ENCODE measurements at regions not wholly inside any gene's neighbourhood (a gene's known extent, or its start where the extent isn't known, plus 50 kb on each side); places are given as distances from the start of the nearest gene placed in this dataset.

DNA sequence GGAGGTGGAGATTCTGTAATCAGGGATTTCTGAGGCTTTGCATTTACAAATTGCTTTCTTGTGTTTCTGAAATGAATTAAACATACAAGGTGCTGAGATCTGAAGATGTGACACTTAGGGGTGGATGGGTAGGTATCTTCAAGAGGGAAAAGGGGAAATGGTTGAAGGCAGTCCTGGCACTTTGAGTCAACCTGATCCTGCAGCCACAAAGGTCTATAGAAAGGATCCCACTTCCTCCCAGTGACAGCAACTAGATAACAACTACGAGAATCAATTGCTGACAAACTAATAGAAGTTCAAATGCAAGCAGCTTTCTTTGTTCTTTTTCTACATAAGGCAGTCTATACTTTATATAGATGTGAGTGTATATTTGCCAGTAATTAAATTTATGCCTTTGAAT lies 553.3 kb downstream of the MDFIC start:
- ChIA-PET CTCF (ENCODE audit: unreplicated experiment) (no interaction called here), POLR2A (interaction anchor here (0.5 kb wide), 1 partner anchor 1305 kb away, joined by 3 read pairs; no protein-coding TSS in a partner anchor)
- DNase-seq (ENCODE audit: low spot score): no peak
- no peak overlapping the region for H3K4me3 ChIP-seq (ENCODE audit: low read depth, low read length, poor library complexity, severe bottlenecking)
- BruUV-seq (replicated peaks): no TSS peak
- H4K20me1 ChIP-seq (ENCODE audit: insufficient read depth, low read length): no peaks in the 10 kb centered on the region
- no peaks in the 10 kb centered on the region for H3K4me1 ChIP-seq (ENCODE audit: insufficient read depth, low read length, poor library complexity, severe bottlenecking)
- no peaks in the 10 kb centered on the region for H3K9me2 ChIP-seq (ENCODE audit: insufficient read depth, low read length)
- H3K36me3 ChIP-seq (ENCODE audit: insufficient read depth, low read length): no peaks in the 10 kb centered on the region
- intact Hi-C loops (cut with micrococcal nuclease; ENCODE audit: unreplicated experiment): no loop called here
- H3K27ac ChIP-seq (ENCODE audit: low read depth, low read length, poor library complexity, severe bottlenecking): no peak overlapping the region
- no peak overlapping the region for H3K4me2 ChIP-seq (ENCODE audit: low read length)
- no peaks in the 10 kb centered on the region for H3K9me3 ChIP-seq (ENCODE audit: low read length)
- H3K79me2 ChIP-seq (ENCODE audit: insufficient read depth, low read depth, low read length): no peaks in the 10 kb centered on the region
- no peak for TF ChIP-seq EZH2phosphoT487 (IDR thresholded peaks at IDR 0.05; ENCODE audit: borderline replicate concordance, low read depth, low read length)
- TF ChIP-seq, protein P1, sequence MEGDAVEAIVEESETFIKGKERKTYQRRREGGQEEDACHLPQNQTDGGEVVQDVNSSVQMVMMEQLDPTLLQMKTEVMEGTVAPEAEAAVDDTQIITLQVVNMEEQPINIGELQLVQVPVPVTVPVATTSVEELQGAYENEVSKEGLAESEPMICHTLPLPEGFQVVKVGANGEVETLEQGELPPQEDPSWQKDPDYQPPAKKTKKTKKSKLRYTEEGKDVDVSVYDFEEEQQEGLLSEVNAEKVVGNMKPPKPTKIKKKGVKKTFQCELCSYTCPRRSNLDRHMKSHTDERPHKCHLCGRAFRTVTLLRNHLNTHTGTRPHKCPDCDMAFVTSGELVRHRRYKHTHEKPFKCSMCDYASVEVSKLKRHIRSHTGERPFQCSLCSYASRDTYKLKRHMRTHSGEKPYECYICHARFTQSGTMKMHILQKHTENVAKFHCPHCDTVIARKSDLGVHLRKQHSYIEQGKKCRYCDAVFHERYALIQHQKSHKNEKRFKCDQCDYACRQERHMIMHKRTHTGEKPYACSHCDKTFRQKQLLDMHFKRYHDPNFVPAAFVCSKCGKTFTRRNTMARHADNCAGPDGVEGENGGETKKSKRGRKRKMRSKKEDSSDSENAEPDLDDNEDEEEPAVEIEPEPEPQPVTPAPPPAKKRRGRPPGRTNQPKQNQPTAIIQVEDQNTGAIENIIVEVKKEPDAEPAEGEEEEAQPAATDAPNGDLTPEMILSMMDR (conservative IDR thresholded peaks at IDR 0.05; ENCODE audit: low read length): no peak
- H2AFZ ChIP-seq (ENCODE audit: low read length): no peak overlapping the region

DNA sequence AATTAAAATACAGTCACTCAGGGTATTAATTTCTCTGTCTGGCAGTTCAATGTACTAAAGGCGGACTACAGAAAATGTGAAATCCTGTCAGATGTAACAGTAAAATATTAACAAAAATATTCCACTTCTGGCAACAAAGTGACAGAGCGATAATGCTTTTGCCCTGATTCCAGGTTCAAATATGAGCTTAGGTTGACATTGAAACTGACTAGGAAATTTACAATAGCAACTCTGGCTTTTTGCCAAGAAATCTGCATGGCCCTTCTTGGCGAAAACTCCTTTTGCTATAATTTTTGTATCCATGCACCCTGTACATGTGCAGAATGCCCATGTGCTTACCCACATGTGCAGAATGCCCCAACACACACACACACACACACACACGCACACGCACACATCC lies 552.2 kb downstream of the MDFIC start:
- Histone ChIP-seq H4K20me1 (ENCODE audit: insufficient read depth, low read length) (no peaks in the 10 kb centered on the region), H3K9me2 (ENCODE audit: insufficient read depth, low read length) (no peaks in the 10 kb centered on the region), H2AFZ (ENCODE audit: low read length) (no peak overlapping the region), H3K36me3 (ENCODE audit: insufficient read depth, low read length) (no peaks in the 10 kb centered on the region), H3K4me2 (ENCODE audit: low read length) (no peak overlapping the region), H3K4me1 (ENCODE audit: insufficient read depth, low read length, poor library complexity, severe bottlenecking) (no peaks in the 10 kb centered on the region), H3K4me3 (ENCODE audit: low read depth, low read length, poor library complexity, severe bottlenecking) (no peak overlapping the region), H3K79me2 (ENCODE audit: insufficient read depth, low read depth, low read length) (no peaks in the 10 kb centered on the region), H3K9me3 (ENCODE audit: low read length) (no peaks in the 10 kb centered on the region), H3K27ac (ENCODE audit: low read depth, low read length, poor library complexity, severe bottlenecking) (no peak overlapping the region)
- CTCF ChIA-PET (ENCODE audit: unreplicated experiment): no interaction called here
- DNase-seq (ENCODE audit: low spot score): no peak
- intact Hi-C loops (cut with micrococcal nuclease; ENCODE audit: unreplicated experiment): no loop called here
- POLR2A ChIA-PET: interaction anchor here (0.5 to 1.1 kb wide), 3 partner anchors 9 to 226 kb away, joined by 3 read pairs; no protein-coding TSS in a partner anchor
- no peak for TF ChIP-seq EZH2phosphoT487 (IDR thresholded peaks at IDR 0.05; ENCODE audit: borderline replicate concordance, low read depth, low read length)
- TF ChIP-seq, protein P1 (conservative IDR thresholded peaks at IDR 0.05; ENCODE audit: low read length): no peak
- no TSS peak for BruUV-seq (replicated peaks)

DNA sequence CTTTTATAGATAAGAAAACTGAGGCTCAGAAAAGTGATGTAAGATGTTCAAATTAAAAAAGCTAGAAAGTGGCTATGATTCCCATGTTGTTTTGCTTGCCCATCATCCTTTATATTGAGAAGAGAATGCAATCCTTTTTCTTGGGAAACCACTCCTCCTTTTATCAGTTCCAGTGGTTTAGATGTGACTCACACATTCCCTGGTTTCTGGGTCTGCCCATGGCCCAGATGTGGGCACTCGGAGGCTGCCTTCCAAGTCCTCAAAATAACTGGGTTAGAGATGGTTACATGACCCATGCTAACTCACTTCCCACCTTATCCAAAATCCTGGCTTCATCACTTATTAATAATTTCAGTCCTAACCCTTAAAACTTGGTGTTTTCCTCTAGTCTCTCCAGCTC lies 550.0 kb downstream of the MDFIC start:
- H3K4me2 ChIP-seq (ENCODE audit: low read length): no peak overlapping the region
- H3K9me2 ChIP-seq (ENCODE audit: insufficient read depth, low read length): no peaks in the 10 kb centered on the region
- intact Hi-C loops (cut with micrococcal nuclease; ENCODE audit: unreplicated experiment): no loop called here
- H3K4me3 ChIP-seq (ENCODE audit: low read depth, low read length, poor library complexity, severe bottlenecking): no peak overlapping the region
- TF ChIP-seq EZH2phosphoT487 (IDR thresholded peaks at IDR 0.05; ENCODE audit: borderline replicate concordance, low read depth, low read length): no peak
- TF ChIP-seq, protein P1 (conservative IDR thresholded peaks at IDR 0.05; ENCODE audit: low read length): no peak
- H3K27ac ChIP-seq (ENCODE audit: low read depth, low read length, poor library complexity, severe bottlenecking): no peak overlapping the region
- no peaks in the 10 kb centered on the region for H3K9me3 ChIP-seq (ENCODE audit: low read length)
- no peaks in the 10 kb centered on the region for H3K4me1 ChIP-seq (ENCODE audit: insufficient read depth, low read length, poor library complexity, severe bottlenecking)
- DNase-seq (ENCODE audit: low spot score): no peak
- POLR2A ChIA-PET: no interaction called here
- H4K20me1 ChIP-seq (ENCODE audit: insufficient read depth, low read length): no peaks in the 10 kb centered on the region
- CTCF ChIA-PET (ENCODE audit: unreplicated experiment): no interaction called here
- no peak overlapping the region for H2AFZ ChIP-seq (ENCODE audit: low read length)
- no peaks in the 10 kb centered on the region for H3K36me3 ChIP-seq (ENCODE audit: insufficient read depth, low read length)
- H3K79me2 ChIP-seq (ENCODE audit: insufficient read depth, low read depth, low read length): no peaks in the 10 kb centered on the region
- no TSS peak for BruUV-seq (replicated peaks)
